GM23338 (cell line): ENCODE measurements at regions not wholly inside any gene's neighbourhood (a gene's known extent, or its start where the extent isn't known, plus 50 kb on each side); places are given as distances from the start of the nearest gene placed in this dataset.

Experiments
- CREB1 ChIP-seq: fragments of 250-450 bp; sonication (Bioruptor Pico); IDR thresholded peaks from 2 replicates; pipeline ENCODE4 v1.5.0; 2020; ENCODE audit warnings: low read depth, mild to moderate bottlenecking, moderate library complexity
- ETS1 ChIP-seq: IDR thresholded peaks from 2 replicates; pipeline ENCODE4 v1.6.1; 2016; ENCODE audit warnings: antibody characterized with exemption
- EZH2 ChIP-seq: fragments of 200-600 bp; sonication (generic); IDR thresholded peaks from one replicate; pipeline ENCODE4 v1.8.0; 2017; ENCODE audit warnings: antibody characterized with exemption, mild to moderate bottlenecking, low read depth; ENCODE audit not compliant: unreplicated experiment
- EZH2phosphoT487 ChIP-seq: fragments of 200-600 bp; sonication (generic); IDR thresholded peaks from one replicate; pipeline ENCODE4 v1.8.1; 2018; ENCODE audit warnings: antibody characterized with exemption; ENCODE audit not compliant: unreplicated experiment
- JUNB ChIP-seq: IDR thresholded peaks from one replicate; pipeline ENCODE4 v1.6.1; 2016; ENCODE audit warnings: antibody characterized with exemption; ENCODE audit not compliant: unreplicated experiment
- NANOG ChIP-seq: IDR thresholded peaks from 2 replicates; pipeline ENCODE4 v1.6.1; 2016; ENCODE audit warnings: antibody characterized with exemption, borderline replicate concordance
- POLR2AphosphoS5 ChIP-seq: IDR thresholded peaks from 2 replicates; pipeline ENCODE4 v1.6.1; 2016; ENCODE audit warnings: antibody characterized with exemption, low read depth
- STAT1 ChIP-seq: IDR thresholded peaks from one replicate; pipeline ENCODE4 v1.6.1; 2016; ENCODE audit warnings: antibody characterized with exemption; ENCODE audit not compliant: unreplicated experiment
- ZNF114 ChIP-seq: fragments of 250-450 bp; sonication (Bioruptor Pico); IDR thresholded peaks from 2 replicates; pipeline ENCODE4 v1.5.0; 2020; ENCODE audit warnings: mild to moderate bottlenecking, moderate library complexity
- ZNF331 ChIP-seq: fragments of 250-450 bp; sonication (Bioruptor Pico); IDR thresholded peaks from 2 replicates; pipeline ENCODE4 v1.5.0; 2020; ENCODE audit warnings: low read depth, mild to moderate bottlenecking, moderate library complexity
- TF ChIP-seq, protein P1 (sequence below), 2 experiments: fragments of 200-600 bp in 1 of 2; sonication (generic) in 1 of 2; conservative IDR thresholded peaks; 2 replicates each; pipeline versions ENCODE4 v1.5.1 to v1.6.1; 2016 to 2017; ENCODE audit warnings: antibody characterized with exemption in 2 of 2, low read depth in 2 of 2, mild to moderate bottlenecking in 2 of 2, moderate library complexity in 1 of 2
- TF ChIP-seq, protein P2 (sequence below): IDR thresholded peaks from one replicate; pipeline ENCODE4 v1.6.1; 2018; ENCODE audit warnings: antibody characterized with exemption; ENCODE audit not compliant: unreplicated experiment
- TF ChIP-seq, protein P3 (sequence below): fragments of 250-450 bp; sonication (Bioruptor Pico); IDR thresholded peaks from 2 replicates; pipeline ENCODE4 v1.5.0; 2020; ENCODE audit warnings: mild to moderate bottlenecking, moderate library complexity

- no peak for TF ChIP-seq EZH2phosphoT487
- TF ChIP-seq, protein P1, sequence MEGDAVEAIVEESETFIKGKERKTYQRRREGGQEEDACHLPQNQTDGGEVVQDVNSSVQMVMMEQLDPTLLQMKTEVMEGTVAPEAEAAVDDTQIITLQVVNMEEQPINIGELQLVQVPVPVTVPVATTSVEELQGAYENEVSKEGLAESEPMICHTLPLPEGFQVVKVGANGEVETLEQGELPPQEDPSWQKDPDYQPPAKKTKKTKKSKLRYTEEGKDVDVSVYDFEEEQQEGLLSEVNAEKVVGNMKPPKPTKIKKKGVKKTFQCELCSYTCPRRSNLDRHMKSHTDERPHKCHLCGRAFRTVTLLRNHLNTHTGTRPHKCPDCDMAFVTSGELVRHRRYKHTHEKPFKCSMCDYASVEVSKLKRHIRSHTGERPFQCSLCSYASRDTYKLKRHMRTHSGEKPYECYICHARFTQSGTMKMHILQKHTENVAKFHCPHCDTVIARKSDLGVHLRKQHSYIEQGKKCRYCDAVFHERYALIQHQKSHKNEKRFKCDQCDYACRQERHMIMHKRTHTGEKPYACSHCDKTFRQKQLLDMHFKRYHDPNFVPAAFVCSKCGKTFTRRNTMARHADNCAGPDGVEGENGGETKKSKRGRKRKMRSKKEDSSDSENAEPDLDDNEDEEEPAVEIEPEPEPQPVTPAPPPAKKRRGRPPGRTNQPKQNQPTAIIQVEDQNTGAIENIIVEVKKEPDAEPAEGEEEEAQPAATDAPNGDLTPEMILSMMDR (conservative IDR thresholded peaks at IDR 0.05; ENCODE audit: low read depth in 2 of 2): no peak
- no peak for TF ChIP-seq JUNB
- no peak for TF ChIP-seq POLR2AphosphoS5
- no peak for TF ChIP-seq EZH2
- TF ChIP-seq NANOG: no peak
- TF ChIP-seq ZNF331 (CRISPR knock-in tag): no peak
- no peak for TF ChIP-seq ZNF114 (CRISPR knock-in tag)
- TF ChIP-seq, protein P2, sequence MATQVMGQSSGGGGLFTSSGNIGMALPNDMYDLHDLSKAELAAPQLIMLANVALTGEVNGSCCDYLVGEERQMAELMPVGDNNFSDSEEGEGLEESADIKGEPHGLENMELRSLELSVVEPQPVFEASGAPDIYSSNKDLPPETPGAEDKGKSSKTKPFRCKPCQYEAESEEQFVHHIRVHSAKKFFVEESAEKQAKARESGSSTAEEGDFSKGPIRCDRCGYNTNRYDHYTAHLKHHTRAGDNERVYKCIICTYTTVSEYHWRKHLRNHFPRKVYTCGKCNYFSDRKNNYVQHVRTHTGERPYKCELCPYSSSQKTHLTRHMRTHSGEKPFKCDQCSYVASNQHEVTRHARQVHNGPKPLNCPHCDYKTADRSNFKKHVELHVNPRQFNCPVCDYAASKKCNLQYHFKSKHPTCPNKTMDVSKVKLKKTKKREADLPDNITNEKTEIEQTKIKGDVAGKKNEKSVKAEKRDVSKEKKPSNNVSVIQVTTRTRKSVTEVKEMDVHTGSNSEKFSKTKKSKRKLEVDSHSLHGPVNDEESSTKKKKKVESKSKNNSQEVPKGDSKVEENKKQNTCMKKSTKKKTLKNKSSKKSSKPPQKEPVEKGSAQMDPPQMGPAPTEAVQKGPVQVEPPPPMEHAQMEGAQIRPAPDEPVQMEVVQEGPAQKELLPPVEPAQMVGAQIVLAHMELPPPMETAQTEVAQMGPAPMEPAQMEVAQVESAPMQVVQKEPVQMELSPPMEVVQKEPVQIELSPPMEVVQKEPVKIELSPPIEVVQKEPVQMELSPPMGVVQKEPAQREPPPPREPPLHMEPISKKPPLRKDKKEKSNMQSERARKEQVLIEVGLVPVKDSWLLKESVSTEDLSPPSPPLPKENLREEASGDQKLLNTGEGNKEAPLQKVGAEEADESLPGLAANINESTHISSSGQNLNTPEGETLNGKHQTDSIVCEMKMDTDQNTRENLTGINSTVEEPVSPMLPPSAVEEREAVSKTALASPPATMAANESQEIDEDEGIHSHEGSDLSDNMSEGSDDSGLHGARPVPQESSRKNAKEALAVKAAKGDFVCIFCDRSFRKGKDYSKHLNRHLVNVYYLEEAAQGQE: no peak
- TF ChIP-seq STAT1: no peak
- TF ChIP-seq ETS1: no peak
- no peak for TF ChIP-seq CREB1 (CRISPR knock-in tag)
- TF ChIP-seq, protein P3, sequence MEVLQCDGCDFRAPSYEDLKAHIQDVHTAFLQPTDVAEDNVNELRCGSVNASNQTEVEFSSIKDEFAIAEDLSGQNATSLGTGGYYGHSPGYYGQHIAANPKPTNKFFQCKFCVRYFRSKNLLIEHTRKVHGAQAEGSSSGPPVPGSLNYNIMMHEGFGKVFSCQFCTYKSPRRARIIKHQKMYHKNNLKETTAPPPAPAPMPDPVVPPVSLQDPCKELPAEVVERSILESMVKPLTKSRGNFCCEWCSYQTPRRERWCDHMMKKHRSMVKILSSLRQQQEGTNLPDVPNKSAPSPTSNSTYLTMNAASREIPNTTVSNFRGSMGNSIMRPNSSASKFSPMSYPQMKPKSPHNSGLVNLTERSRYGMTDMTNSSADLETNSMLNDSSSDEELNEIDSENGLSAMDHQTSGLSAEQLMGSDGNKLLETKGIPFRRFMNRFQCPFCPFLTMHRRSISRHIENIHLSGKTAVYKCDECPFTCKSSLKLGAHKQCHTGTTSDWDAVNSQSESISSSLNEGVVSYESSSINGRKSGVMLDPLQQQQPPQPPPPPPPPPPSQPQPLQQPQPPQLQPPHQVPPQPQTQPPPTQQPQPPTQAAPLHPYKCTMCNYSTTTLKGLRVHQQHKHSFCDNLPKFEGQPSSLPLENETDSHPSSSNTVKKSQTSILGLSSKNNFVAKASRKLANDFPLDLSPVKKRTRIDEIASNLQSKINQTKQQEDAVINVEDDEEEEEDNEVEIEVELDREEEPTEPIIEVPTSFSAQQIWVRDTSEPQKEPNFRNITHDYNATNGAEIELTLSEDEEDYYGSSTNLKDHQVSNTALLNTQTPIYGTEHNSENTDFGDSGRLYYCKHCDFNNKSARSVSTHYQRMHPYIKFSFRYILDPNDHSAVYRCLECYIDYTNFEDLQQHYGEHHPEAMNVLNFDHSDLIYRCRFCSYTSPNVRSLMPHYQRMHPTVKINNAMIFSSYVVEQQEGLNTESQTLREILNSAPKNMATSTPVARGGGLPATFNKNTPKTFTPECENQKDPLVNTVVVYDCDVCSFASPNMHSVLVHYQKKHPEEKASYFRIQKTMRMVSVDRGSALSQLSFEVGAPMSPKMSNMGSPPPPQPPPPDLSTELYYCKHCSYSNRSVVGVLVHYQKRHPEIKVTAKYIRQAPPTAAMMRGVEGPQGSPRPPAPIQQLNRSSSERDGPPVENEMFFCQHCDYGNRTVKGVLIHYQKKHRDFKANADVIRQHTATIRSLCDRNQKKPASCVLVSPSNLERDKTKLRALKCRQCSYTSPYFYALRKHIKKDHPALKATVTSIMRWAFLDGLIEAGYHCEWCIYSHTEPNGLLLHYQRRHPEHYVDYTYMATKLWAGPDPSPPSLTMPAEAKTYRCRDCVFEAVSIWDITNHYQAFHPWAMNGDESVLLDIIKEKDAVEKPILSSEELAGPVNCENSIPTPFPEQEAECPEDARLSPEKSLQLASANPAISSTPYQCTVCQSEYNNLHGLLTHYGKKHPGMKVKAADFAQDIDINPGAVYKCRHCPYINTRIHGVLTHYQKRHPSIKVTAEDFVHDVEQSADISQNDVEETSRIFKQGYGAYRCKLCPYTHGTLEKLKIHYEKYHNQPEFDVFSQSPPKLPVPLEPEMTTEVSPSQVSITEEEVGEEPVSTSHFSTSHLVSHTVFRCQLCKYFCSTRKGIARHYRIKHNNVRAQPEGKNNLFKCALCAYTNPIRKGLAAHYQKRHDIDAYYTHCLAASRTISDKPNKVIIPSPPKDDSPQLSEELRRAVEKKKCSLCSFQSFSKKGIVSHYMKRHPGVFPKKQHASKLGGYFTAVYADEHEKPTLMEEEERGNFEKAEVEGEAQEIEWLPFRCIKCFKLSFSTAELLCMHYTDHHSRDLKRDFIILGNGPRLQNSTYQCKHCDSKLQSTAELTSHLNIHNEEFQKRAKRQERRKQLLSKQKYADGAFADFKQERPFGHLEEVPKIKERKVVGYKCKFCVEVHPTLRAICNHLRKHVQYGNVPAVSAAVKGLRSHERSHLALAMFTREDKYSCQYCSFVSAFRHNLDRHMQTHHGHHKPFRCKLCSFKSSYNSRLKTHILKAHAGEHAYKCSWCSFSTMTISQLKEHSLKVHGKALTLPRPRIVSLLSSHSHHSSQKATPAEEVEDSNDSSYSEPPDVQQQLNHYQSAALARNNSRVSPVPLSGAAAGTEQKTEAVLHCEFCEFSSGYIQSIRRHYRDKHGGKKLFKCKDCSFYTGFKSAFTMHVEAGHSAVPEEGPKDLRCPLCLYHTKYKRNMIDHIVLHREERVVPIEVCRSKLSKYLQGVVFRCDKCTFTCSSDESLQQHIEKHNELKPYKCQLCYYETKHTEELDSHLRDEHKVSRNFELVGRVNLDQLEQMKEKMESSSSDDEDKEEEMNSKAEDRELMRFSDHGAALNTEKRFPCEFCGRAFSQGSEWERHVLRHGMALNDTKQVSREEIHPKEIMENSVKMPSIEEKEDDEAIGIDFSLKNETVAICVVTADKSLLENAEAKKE (CRISPR knock-in tag): no peak
Observed at GRCh38 chr2:142725386-142725785, 152.1 kb upstream of the KYNU start.
